Mesothelial cell of epicardium (in vitro differentiated cells): ENCODE measurements at regions not wholly inside any gene's neighbourhood (a gene's known extent, or its start where the extent isn't known, plus 50 kb on each side); places are given as distances from the start of the nearest gene placed in this dataset.

Source experiments
- DNase-seq, 2 experiments: peaks; one replicate each; pipeline ENCODE4 v3.0.0; 2021; ENCODE audit warnings: low spot score in 2 of 2; ENCODE audit not compliant: unreplicated experiment in 2 of 2
- H3K27ac Mint-ChIP-seq: 2 replicates; pipeline ENCODE4 v1.8.0; 2021; ENCODE audit warnings: mixed read lengths
- H3K27me3 Mint-ChIP-seq: 2 replicates; pipeline ENCODE4 v1.8.0; 2021; ENCODE audit warnings: low read depth, mixed read lengths
- H3K36me3 Mint-ChIP-seq: 2 replicates; pipeline ENCODE4 v1.8.0; 2021; ENCODE audit warnings: mixed read lengths
- H3K4me1 Mint-ChIP-seq: 2 replicates; pipeline ENCODE4 v1.8.0; 2021; ENCODE audit warnings: mixed read lengths
- H3K4me3 Mint-ChIP-seq: 2 replicates; pipeline ENCODE4 v1.8.0; 2021; ENCODE audit warnings: mild to moderate bottlenecking, moderate library complexity, mixed read lengths
- H3K9me3 Mint-ChIP-seq: 2 replicates; pipeline ENCODE4 v1.8.0; 2021; ENCODE audit warnings: mixed read lengths
- TF ChIP-seq, protein P1 (sequence below): fragments of 200-600 bp; sonication (generic); IDR thresholded peaks from one replicate; pipeline ENCODE4 v1.5.0; 2021; ENCODE audit warnings: antibody characterized with exemption; ENCODE audit not compliant: unreplicated experiment

DNA sequence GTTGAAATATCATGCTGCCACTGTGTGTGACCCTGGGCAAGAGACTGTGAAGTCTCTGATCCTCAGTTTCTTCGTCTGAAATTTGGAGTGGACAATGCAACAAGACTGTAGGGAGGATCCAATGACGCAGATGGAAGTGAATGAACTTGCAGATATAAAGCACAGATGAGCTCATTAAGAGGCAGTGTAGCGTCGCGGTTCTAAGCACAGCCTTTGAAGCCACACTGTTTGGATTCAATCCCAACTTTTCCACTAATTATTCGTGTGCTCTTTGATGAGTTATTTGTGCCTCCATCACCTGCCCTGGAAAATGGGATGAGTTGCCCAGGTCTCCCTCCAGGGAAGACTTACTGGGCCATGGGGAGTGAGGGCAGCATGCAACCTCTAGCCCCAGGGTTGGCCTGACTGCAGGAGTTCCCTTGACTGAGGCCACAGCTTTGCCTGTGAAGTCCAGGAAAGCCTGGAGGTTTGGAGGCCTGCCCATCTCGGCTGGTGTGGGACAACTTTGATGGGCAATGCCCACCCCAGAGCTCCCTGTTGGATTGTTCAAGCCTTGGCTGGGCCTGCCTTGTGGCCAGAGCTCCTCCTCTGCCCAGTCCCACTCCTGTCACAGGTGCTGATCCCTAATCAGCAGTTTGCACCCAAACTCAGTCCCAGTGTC lies 266.0 kb upstream of the B3GAT1 start:
- DNase-seq = no peak
- TF ChIP-seq, protein P1, sequence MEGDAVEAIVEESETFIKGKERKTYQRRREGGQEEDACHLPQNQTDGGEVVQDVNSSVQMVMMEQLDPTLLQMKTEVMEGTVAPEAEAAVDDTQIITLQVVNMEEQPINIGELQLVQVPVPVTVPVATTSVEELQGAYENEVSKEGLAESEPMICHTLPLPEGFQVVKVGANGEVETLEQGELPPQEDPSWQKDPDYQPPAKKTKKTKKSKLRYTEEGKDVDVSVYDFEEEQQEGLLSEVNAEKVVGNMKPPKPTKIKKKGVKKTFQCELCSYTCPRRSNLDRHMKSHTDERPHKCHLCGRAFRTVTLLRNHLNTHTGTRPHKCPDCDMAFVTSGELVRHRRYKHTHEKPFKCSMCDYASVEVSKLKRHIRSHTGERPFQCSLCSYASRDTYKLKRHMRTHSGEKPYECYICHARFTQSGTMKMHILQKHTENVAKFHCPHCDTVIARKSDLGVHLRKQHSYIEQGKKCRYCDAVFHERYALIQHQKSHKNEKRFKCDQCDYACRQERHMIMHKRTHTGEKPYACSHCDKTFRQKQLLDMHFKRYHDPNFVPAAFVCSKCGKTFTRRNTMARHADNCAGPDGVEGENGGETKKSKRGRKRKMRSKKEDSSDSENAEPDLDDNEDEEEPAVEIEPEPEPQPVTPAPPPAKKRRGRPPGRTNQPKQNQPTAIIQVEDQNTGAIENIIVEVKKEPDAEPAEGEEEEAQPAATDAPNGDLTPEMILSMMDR = no peak
- Mint-ChIP-seq H3K27me3 (peaks cover 5% of the 10 kb centered on the region), H3K36me3 (no peaks in the 10 kb centered on the region), H3K27ac (no peak overlapping the region), H3K4me1 (no peaks in the 10 kb centered on the region), H3K9me3 (no peaks in the 10 kb centered on the region), H3K4me3 (no peak overlapping the region)

DNA sequence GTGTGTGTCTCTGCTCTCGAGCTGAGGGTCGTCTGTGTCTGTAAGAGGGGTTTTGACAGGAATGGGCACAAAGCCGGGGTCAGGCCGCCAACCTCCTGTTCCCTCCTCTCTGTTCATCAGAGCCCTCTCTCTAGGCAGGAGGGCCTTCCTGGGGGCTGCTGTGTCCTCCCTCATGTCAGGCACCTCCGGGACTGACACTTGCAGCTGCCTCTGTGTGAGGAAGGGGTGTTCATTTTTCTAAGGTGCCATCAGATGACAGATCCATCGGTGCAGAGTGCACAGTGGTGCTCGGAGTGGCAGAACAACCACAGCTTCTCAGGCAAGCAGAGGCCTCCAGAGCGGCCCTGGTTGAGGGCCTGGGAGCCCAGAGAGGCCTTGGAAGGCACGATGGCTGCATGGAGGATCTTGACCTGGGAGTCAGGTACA lies 265.4 kb upstream of the B3GAT1 start:
- peaks cover 6% of the 10 kb centered on the region for H3K27me3 Mint-ChIP-seq
- no peaks in the 10 kb centered on the region for H3K9me3 Mint-ChIP-seq
- TF ChIP-seq, protein P1 = no peak
- no peak overlapping the region for H3K4me3 Mint-ChIP-seq
- no peaks in the 10 kb centered on the region for H3K36me3 Mint-ChIP-seq
- no peak for DNase-seq
- H3K4me1 Mint-ChIP-seq = no peaks in the 10 kb centered on the region
- H3K27ac Mint-ChIP-seq = no peak overlapping the region

DNA sequence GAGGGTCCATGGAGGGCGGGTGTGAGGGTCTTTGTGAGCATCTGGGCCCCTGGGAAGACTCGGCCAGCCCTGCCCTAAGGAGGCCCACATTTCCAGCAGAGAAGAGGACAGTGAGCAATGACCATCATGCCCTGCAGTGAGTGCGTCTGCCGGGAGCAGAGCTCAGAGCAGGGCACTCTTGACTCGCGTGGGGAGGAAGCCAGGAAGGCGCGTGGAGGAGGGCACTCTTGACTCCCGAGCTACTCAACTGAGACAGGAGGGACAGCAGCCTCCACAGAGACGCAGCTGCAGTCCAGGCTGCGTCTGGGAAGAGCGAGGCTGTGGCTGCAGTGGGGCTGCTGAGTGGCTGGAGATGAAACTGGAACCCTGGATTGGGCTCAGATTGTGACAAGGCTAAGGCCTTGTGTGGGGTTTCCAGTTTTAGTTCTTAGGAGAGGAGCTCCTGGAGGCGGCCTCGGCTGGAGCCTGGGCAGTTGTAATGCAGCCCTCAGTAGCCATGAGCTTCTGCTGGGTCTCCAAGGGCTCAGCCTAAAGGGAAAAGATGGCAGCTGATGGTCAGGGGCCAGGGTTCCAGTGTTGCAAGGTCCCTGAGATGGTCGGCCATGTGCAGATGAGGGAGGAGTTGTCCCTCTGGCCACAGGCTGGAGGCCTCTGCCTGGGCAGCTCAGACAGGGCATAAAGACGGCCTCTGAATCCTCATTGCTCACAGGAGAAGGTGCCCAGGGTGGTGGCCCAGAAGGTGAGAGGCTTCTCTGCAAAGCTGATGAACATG lies 264.7 kb upstream of the B3GAT1 start:
- Mint-ChIP-seq H3K36me3 (no peaks in the 10 kb centered on the region), H3K4me1 (no peaks in the 10 kb centered on the region), H3K9me3 (no peaks in the 10 kb centered on the region), H3K4me3 (no peak overlapping the region), H3K27ac (no peak overlapping the region), H3K27me3 (peaks cover 11% of the 10 kb centered on the region)
- TF ChIP-seq, protein P1 = no peak
- no peak for DNase-seq

DNA sequence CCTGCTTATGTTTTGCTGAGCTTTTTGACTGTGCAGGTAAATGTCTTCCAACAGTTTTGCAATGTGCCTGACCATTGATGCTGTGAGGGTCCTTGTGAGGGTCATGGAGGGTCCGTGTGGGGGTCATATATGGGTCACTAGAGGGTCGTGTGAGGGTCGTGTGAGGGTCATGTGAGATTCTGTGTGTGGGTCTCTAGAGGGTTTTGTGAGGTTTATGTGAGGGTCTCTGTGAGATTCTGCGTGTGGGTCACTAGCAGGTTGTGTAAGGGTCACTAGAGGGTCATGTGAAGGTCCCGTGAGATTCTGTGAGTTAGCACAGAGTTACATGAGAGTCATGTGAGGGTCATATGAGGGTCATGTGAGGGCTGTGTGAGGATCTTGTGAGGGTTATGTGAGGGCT lies 263.9 kb upstream of the B3GAT1 start:
- Mint-ChIP-seq H3K36me3 (no peaks in the 10 kb centered on the region), H3K4me3 (no peak overlapping the region), H3K9me3 (no peaks in the 10 kb centered on the region), H3K27me3 (peaks cover 14% of the 10 kb centered on the region), H3K4me1 (peaks cover under 1% of the 10 kb centered on the region), H3K27ac (no peak overlapping the region)
- TF ChIP-seq, protein P1 = no peak
- no peak for DNase-seq

DNA sequence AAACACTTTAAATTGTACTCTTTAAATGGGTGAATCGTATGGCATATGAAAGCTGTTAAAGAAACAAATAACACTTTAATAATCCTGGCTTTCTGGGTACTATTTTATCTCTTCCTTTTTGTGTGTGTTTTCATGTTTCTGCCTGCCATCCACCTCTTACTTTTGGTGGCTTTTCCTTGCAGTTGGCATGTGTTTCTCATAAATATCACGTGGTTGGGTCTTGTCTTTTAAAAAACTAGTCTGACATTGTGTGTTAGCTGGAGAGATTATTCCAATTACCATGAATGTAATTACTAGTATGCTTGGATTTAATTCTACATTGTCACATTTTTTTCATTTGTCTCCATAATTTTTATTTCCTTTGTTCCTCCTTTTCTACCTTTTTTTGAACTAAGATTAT lies 262.9 kb upstream of the B3GAT1 start:
- Mint-ChIP-seq H3K9me3 (no peaks in the 10 kb centered on the region), H3K27me3 (peaks cover 22% of the 10 kb centered on the region), H3K36me3 (no peaks in the 10 kb centered on the region), H3K4me1 (peaks cover 3% of the 10 kb centered on the region), H3K27ac (no peak overlapping the region), H3K4me3 (no peak overlapping the region)
- TF ChIP-seq, protein P1 = no peak
- DNase-seq = no peak
